A549 (cell line): ENCODE measurements at regions not wholly inside any gene's neighbourhood (a gene's known extent, or its start where the extent isn't known, plus 50 kb on each side); places are given as distances from the start of the nearest gene placed in this dataset.

ENCODE experiments used
- CEBPB ChIP-seq, 2 experiments: fragments of >200 bp in 1 of 2; sonication (Bioruptor Twin) in 1 of 2; formaldehyde crosslinking in 1 of 2; IDR thresholded peaks; 2 replicates each; pipeline ENCODE4 v1.6.1; 2012 to 2016
- CTCF ChIP-seq: fragments of >200 bp; sonication (Bioruptor Twin); formaldehyde crosslinking; IDR thresholded peaks from 3 replicates; pipeline ENCODE4 v1.5.1; 2016
- HDAC2 ChIP-seq: fragments of 200-600 bp; sonication (generic); IDR thresholded peaks from 2 replicates; pipeline ENCODE4 v1.6.1; 2016
- KDM5A ChIP-seq: fragments of 200-600 bp; sonication (generic); IDR thresholded peaks from 2 replicates; pipeline ENCODE4 v1.6.1; 2016; ENCODE audit warnings: antibody characterized with exemption, mild to moderate bottlenecking
- NPAS2 ChIP-seq: fragments of 250-450 bp; sonication (Bioruptor Pico); IDR thresholded peaks from 2 replicates; pipeline ENCODE4 v1.8.0; 2022; ENCODE audit warnings: mild to moderate bottlenecking, moderate library complexity, borderline replicate concordance
- NR3C1 ChIP-seq: fragments of >200 bp; sonication (Bioruptor Twin); formaldehyde crosslinking; IDR thresholded peaks from 3 replicates; pipeline ENCODE4 v1.6.1; 2017
- POLR2A ChIP-seq: IDR thresholded peaks from 2 replicates; pipeline ENCODE4 v1.6.1; 2012; ENCODE audit warnings: mild to moderate bottlenecking, low read length
- POLR2AphosphoS2 ChIP-seq: conservative IDR thresholded peaks from 2 replicates; pipeline ENCODE4 v1.6.1; 2012; ENCODE audit warnings: low read length, improper control_type of control experiment, inconsistent platforms
- REST ChIP-seq: fragments of 200-600 bp; sonication (generic); IDR thresholded peaks from 2 replicates; pipeline ENCODE4 v1.6.1; 2016; ENCODE audit warnings: antibody characterized with exemption, mild to moderate bottlenecking, moderate library complexity
- RFX5 ChIP-seq: fragments of 450-650 bp; IDR thresholded peaks from 2 replicates; pipeline ENCODE4 v1.7.1; 2014; ENCODE audit warnings: antibody characterized with exemption, mild to moderate bottlenecking, moderate library complexity
- RNF2 ChIP-seq: fragments of 200-600 bp; sonication (generic); IDR thresholded peaks from 2 replicates; pipeline ENCODE4 v1.6.1; 2016; ENCODE audit warnings: low read depth, mild to moderate bottlenecking, antibody characterized with exemption, moderate library complexity, borderline replicate concordance
- SMC3 ChIP-seq: fragments of >200 bp; sonication (Bioruptor Twin); formaldehyde crosslinking; IDR thresholded peaks from 3 replicates; pipeline ENCODE4 v1.6.1; 2018; ENCODE audit warnings: inconsistent platforms
- SREBF2 ChIP-seq: fragments of 450-650 bp; IDR thresholded peaks from 2 replicates; pipeline ENCODE4 v1.6.1; 2014; ENCODE audit warnings: mild to moderate bottlenecking, moderate library complexity
- USF2 ChIP-seq: fragments of 450-650 bp; IDR thresholded peaks from 2 replicates; pipeline ENCODE4 v1.6.1; 2014; ENCODE audit warnings: antibody characterized with exemption

GRCh38 chr3:95289295-95289694, 1226.4 kb downstream of the NSUN3 start:
- no peak for TF ChIP-seq SREBF2
- TF ChIP-seq POLR2A: no peak
- TF ChIP-seq CTCF: no peak
- TF ChIP-seq RFX5: no peak
- TF ChIP-seq KDM5A: no peak
- no peak for TF ChIP-seq CEBPB (IDR thresholded peaks at IDR 0.05)
- TF ChIP-seq RNF2: no peak
- TF ChIP-seq HDAC2: no peak
- no peak for TF ChIP-seq POLR2AphosphoS2
- no peak for TF ChIP-seq NPAS2 (CRISPR knock-in tag)
- no peak for TF ChIP-seq NR3C1
- TF ChIP-seq REST: no peak
- no peak for TF ChIP-seq USF2
- TF ChIP-seq SMC3: no peak
